ENCODE measurements at regions not wholly inside any gene's neighbourhood (a gene's known extent, or its start where the extent isn't known, plus 50 kb on each side); places are given as distances from the start of the nearest gene placed in this dataset.
"Not testable (repeated sequence)": the region's sequence is repeated elsewhere in the genome, so short reads cannot be mapped to it uniquely, and the experiment has no call there.

DNA sequence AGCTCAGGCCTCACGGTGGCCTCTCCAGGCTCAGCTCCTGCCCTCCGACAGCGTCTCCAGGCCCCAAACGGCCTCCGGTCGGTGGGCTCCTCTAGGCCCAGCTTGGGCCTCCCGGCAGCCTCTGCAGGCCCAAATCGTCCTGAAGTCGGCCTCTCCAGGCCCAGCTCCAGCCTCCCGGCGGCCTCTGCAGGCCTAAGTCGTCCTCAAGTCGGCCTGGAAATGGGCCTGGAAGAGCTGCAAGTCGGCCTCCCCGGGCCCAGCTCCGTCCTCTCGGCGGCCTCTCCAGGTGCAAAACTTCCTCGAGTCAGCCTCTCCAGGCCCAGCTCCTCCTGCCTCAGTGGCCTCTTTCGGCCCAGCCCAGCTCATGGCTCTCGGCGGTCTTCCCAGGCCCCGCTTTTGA lies 156.2 kb upstream of the CDK13 start:
- not testable (repeated sequence) for H3K4me1 ChIP-seq (ENCODE audit: control insufficient read depth, insufficient read depth, low read length); H3K9ac ChIP-seq (ENCODE audit: low read depth, low read length); H3K36me3 ChIP-seq (ENCODE audit: insufficient read depth, low read length); H3K27me3 ChIP-seq (ENCODE audit: control insufficient read depth, insufficient read depth, low read length); H3K4me2 ChIP-seq (ENCODE audit: low read length); H3K9me3 ChIP-seq (replicated peaks; ENCODE audit: low read length); H3K4me3 ChIP-seq (ENCODE audit: low read length)

DNA sequence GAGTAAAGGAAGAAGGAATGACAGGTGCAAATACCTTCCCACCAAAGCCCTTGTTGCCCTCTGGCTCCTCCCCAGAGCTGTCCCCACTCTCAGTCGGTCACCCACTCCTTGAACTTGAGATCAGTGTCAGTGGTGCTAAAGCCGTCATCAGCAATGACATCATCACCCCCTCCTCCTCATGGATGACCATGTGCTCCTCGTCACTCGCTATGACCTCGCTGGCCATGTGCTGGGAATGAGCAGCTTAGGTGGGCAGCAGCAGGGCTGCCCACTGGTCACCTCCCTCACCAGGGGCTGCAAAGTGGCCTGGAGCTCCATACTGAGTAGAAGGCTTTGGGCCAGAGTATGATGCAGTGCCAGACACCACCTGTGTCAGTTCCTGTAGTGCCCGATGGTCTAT lies 153.1 kb upstream of the CDK13 start:
- H3K4me1 ChIP-seq (ENCODE audit: control insufficient read depth, insufficient read depth, low read length); H3K36me3 ChIP-seq (ENCODE audit: insufficient read depth, low read length); H3K4me2 ChIP-seq (ENCODE audit: low read length); H3K27me3 ChIP-seq (ENCODE audit: control insufficient read depth, insufficient read depth, low read length); H3K4me3 ChIP-seq (ENCODE audit: low read length); H3K9me3 ChIP-seq (replicated peaks; ENCODE audit: low read length); H3K9ac ChIP-seq (ENCODE audit: low read depth, low read length): not testable (repeated sequence)

DNA sequence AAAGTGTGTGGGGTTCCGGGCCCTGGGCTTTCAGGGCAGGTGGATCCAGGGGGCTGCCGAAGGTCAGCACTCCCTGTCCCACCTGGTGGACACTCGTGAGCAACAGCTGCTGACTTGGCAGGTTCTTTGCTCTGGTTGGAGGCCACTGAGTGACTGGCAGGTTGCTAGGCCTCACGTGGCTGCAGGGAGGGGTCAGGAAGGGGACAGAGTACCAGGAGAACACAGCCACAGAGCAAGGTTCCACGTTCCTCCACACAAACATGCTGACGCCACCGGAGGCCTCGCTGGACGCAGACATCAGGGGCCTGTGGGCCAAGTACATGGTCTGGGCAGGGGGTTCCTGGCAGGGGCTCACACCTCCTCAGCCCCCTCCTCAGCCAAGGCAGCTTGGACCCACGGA lies 152.0 kb upstream of the CDK13 start:
- H3K4me2 ChIP-seq (ENCODE audit: low read length); H3K27me3 ChIP-seq (ENCODE audit: control insufficient read depth, insufficient read depth, low read length); H3K9me3 ChIP-seq (replicated peaks; ENCODE audit: low read length); H3K36me3 ChIP-seq (ENCODE audit: insufficient read depth, low read length); H3K9ac ChIP-seq (ENCODE audit: low read depth, low read length); H3K4me1 ChIP-seq (ENCODE audit: control insufficient read depth, insufficient read depth, low read length); H3K4me3 ChIP-seq (ENCODE audit: low read length): not testable (repeated sequence)

DNA sequence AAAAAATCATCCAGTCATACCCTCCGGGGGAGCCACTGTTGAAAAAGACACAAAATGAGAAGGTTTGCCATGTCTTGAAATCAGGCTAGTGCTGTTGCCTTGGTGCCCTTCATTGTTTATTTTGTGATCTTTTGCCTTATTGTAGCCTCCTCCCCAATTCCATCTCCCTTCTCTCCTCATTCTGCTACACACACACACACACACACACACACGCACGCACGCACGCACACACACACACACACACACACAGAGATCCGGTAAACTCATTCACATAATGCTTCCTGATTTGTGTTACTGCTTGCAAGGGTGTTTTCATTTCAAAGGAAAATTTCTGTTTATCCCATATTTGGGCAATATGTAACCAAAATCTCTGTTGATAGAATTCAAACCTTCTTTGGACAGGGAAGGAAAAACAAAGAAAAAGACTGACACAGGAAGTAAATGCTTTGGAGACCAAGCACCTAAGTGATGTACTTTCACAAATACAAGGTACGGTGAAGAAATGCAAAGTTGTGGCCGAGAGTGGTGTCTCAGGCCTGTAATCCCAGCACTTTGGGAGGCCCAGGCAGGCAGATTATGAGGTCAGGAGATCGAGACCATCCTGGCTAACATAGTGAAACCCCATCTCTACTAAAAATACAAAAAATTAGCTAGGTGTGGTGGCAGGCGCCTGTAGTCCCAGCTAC lies 141.1 kb upstream of the CDK13 start:
- peaks cover 12% of the 10 kb centered on the region for H3K27me3 ChIP-seq (ENCODE audit: control insufficient read depth, insufficient read depth, low read length)
- peaks cover 2% of the 10 kb centered on the region for H3K4me1 ChIP-seq (ENCODE audit: control insufficient read depth, insufficient read depth, low read length)
- no peaks in the 10 kb centered on the region for H3K36me3 ChIP-seq (ENCODE audit: insufficient read depth, low read length)
- H3K9ac ChIP-seq (ENCODE audit: low read depth, low read length) = no peak overlapping the region
- H3K4me2 ChIP-seq (ENCODE audit: low read length) = no peak overlapping the region
- no peak overlapping the region for H3K4me3 ChIP-seq (ENCODE audit: low read length)
- no peaks in the 10 kb centered on the region for H3K9me3 ChIP-seq (replicated peaks; ENCODE audit: low read length)

DNA sequence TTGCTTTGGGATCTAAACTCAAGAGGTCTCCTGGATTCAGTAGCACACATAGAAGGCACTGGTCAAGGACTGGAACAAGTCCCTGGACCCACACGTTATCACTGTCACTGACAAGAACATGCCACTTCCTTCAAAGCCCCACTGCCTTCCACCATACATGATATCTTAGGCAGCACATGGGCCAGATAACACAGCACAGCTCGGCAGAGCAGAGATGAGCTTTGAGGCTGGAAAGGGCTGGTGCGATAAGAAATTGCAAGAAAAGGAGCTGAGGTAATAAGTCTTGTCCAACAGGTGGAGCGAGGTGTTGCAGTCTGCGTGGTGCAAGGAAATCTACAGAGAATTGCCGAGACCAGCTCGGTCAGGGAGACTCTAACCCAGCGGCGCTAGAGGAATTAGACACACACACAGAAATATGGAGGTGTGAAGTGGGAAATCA lies 139.8 kb upstream of the CDK13 start:
- H3K4me3 ChIP-seq (ENCODE audit: low read length) = no peak overlapping the region
- H3K9me3 ChIP-seq (replicated peaks; ENCODE audit: low read length) = no peaks in the 10 kb centered on the region
- H3K4me2 ChIP-seq (ENCODE audit: low read length) = no peak overlapping the region
- H3K9ac ChIP-seq (ENCODE audit: low read depth, low read length) = no peak overlapping the region
- peaks cover 2% of the 10 kb centered on the region for H3K4me1 ChIP-seq (ENCODE audit: control insufficient read depth, insufficient read depth, low read length)
- H3K36me3 ChIP-seq (ENCODE audit: insufficient read depth, low read length) = no peaks in the 10 kb centered on the region
- peaks cover 25% of the 10 kb centered on the region for H3K27me3 ChIP-seq (ENCODE audit: control insufficient read depth, insufficient read depth, low read length)

DNA sequence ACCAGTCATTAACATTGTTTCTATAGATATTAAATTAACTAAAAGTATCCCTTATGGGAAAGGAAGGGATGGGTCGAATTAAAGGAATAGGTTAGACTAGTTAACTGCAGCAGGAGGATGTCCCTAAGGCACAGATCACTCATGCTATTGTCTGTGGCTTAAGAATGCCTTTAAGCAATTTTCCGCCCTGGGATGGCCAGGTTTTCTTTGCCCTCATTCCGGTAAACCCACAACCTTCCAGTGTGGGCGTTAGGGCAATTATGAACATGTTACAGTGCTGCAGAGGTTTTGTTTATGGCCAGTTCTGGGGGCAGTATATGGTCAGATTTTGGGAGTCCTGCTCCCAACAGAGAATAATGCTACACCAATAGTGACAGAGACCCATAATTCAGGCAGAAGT lies 139.3 kb upstream of the CDK13 start:
- Histone ChIP-seq H3K9me3 (replicated peaks; ENCODE audit: low read length) (no peaks in the 10 kb centered on the region), H3K27me3 (ENCODE audit: control insufficient read depth, insufficient read depth, low read length) (peaks cover 30% of the 10 kb centered on the region), H3K9ac (ENCODE audit: low read depth, low read length) (no peak overlapping the region), H3K4me1 (ENCODE audit: control insufficient read depth, insufficient read depth, low read length) (peaks cover 2% of the 10 kb centered on the region), H3K4me2 (ENCODE audit: low read length) (no peak overlapping the region), H3K4me3 (ENCODE audit: low read length) (no peak overlapping the region), H3K36me3 (ENCODE audit: insufficient read depth, low read length) (no peaks in the 10 kb centered on the region)

DNA sequence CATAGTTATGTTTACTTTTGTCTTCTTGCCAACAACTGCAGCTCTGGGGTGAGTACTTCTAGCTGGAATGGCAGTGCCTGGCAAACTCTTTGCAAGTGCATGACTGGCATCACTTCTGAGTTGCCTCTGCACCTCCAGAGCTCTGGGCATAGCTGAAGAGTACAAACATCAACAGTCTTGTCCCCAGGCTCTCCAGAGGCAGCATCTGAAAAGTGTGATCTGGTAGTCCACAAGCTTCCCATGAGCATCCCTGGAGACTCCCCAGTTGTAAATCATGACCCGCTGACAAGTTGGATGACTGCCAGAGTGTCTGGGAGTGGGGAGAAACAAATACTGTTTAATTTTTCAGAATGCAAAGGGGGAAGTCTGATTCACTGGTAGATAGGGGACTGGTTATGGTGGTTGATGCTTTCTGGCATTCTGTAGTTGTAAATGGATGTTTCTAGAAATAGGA lies 138.9 kb upstream of the CDK13 start:
- peaks cover 35% of the 10 kb centered on the region for H3K27me3 ChIP-seq (ENCODE audit: control insufficient read depth, insufficient read depth, low read length)
- H3K36me3 ChIP-seq (ENCODE audit: insufficient read depth, low read length) = no peaks in the 10 kb centered on the region
- no peak overlapping the region for H3K9ac ChIP-seq (ENCODE audit: low read depth, low read length)
- no peak overlapping the region for H3K4me3 ChIP-seq (ENCODE audit: low read length)
- H3K4me2 ChIP-seq (ENCODE audit: low read length) = no peak overlapping the region
- H3K4me1 ChIP-seq (ENCODE audit: control insufficient read depth, insufficient read depth, low read length) = peaks cover 2% of the 10 kb centered on the region
- no peaks in the 10 kb centered on the region for H3K9me3 ChIP-seq (replicated peaks; ENCODE audit: low read length)

DNA sequence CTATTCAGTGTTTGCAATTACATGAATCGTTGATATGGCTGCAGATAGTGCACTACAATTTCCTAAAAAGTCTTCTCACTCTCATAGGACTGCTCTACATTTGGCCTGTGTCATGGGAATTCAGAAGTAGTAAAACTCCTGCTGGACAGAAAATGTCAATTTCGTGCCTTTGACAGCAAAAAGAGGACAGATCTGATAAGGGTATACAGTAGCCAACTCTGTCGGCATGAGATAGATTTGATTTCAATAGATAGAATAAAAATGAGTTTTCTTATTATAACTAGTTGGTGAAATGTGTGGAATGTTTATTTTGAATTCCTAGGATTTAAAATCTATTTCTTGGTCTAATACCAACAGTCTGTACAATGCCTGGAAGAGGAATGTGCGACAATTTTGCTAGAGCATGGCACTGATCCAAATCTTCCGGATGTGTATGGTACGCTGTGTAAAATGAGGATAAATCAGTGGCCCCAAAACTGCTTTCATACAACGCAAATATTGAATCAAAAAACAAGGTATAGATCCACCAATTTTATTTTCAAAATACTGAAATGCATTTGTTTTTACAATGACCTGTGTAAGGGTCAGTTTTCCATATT lies 133.5 kb upstream of the CDK13 start:
- Histone ChIP-seq H3K9ac (ENCODE audit: low read depth, low read length) (no peak overlapping the region), H3K27me3 (ENCODE audit: control insufficient read depth, insufficient read depth, low read length) (peaks cover 78% of the 10 kb centered on the region), H3K36me3 (ENCODE audit: insufficient read depth, low read length) (no peaks in the 10 kb centered on the region), H3K9me3 (replicated peaks; ENCODE audit: low read length) (no peaks in the 10 kb centered on the region), H3K4me2 (ENCODE audit: low read length) (no peak overlapping the region), H3K4me3 (ENCODE audit: low read length) (no peak overlapping the region), H3K4me1 (ENCODE audit: control insufficient read depth, insufficient read depth, low read length) (no peaks in the 10 kb centered on the region)

DNA sequence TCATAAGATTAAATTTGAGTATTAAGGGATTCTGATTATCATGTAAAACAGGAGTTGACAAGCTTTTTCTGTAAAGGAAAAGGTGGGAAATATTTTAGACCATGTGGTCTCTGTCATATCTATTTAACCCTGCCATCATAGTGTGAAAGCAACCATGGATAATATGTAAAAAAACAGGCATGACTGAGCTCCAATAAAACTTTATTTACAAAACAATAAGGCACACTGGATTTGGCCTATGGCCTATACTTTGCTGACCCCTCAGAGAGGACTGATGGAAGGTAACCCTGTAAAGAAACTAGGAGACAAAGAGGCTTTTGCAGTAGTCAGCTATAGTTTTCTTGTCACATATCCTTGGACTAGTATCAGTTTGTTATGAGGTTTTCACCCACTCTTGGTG lies 130.5 kb upstream of the CDK13 start:
- no peaks in the 10 kb centered on the region for H3K9me3 ChIP-seq (replicated peaks; ENCODE audit: low read length)
- H3K9ac ChIP-seq (ENCODE audit: low read depth, low read length) = no peak overlapping the region
- H3K36me3 ChIP-seq (ENCODE audit: insufficient read depth, low read length) = no peaks in the 10 kb centered on the region
- peaks cover 73% of the 10 kb centered on the region for H3K27me3 ChIP-seq (ENCODE audit: control insufficient read depth, insufficient read depth, low read length)
- no peak overlapping the region for H3K4me2 ChIP-seq (ENCODE audit: low read length)
- no peak overlapping the region for H3K4me3 ChIP-seq (ENCODE audit: low read length)
- H3K4me1 ChIP-seq (ENCODE audit: control insufficient read depth, insufficient read depth, low read length) = no peaks in the 10 kb centered on the region

DNA sequence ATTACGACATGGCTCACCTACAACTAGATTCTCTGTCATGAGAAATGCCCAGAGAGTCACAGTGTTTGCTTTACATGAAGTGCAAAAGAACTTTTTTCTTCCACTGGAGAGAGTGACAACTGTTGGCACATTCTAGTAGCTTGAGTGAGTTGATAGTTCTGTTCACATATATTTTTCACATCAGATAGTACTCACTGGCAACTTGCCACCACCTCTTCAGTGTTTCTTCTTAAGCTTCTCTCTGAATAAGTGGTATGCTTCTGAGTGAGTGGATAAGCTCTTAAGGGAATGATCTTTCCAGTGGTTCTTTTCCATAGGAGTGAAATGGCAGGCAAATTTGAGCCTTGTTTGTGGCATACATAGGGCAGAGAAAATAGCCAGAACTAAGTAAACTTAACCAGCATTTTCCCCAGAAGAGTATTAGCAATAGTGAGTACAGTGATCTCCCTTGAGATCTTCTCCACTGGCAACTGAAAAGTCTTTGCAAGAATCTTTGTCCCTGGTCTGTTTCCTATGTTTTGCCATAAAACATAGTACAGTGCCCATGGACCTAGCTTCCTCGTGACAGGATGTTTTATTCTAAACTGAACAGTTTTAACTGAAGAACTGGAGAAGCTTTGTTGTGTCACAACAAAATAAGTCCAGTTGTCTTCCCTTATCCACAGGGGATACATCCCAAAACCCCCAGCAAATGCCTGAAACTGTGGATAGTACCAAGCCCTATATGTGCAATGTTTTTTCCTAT lies 125.4 kb upstream of the CDK13 start:
- H3K36me3 ChIP-seq (ENCODE audit: insufficient read depth, low read length) = no peaks in the 10 kb centered on the region
- peaks cover 40% of the 10 kb centered on the region for H3K27me3 ChIP-seq (ENCODE audit: control insufficient read depth, insufficient read depth, low read length)
- H3K9ac ChIP-seq (ENCODE audit: low read depth, low read length) = no peak overlapping the region
- no peak overlapping the region for H3K4me2 ChIP-seq (ENCODE audit: low read length)
- H3K9me3 ChIP-seq (replicated peaks; ENCODE audit: low read length) = no peaks in the 10 kb centered on the region
- no peaks in the 10 kb centered on the region for H3K4me1 ChIP-seq (ENCODE audit: control insufficient read depth, insufficient read depth, low read length)
- no peak overlapping the region for H3K4me3 ChIP-seq (ENCODE audit: low read length)

DNA sequence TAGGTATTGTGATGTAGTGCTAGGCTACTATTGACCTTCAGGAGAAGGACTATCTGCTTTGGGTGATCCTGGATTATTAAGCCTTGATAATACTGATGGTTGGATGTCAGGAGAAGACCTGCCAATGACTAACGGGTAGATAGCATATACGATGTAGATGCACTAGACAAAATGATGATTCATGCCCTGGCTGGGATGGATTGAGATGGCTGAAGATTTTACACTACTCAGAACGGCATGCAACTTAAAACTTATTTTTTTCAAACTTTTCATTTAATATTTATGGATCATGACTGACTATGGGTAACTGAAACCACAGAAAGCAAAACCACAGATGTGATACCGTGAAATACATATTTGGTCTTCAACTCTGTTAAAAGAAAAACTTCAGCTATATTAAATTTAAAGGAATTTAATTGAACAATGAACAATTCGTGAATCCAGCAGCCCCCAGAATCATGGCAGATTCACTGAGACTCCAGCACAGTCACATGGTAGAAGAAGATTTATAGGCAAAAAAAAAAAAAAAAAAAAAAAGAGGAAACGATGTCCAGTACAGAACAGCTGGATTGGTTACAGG lies 124.6 kb upstream of the CDK13 start:
- Histone ChIP-seq H3K4me3 (ENCODE audit: low read length) (no peak overlapping the region), H3K9ac (ENCODE audit: low read depth, low read length) (no peak overlapping the region), H3K9me3 (replicated peaks; ENCODE audit: low read length) (no peaks in the 10 kb centered on the region), H3K27me3 (ENCODE audit: control insufficient read depth, insufficient read depth, low read length) (peaks cover 35% of the 10 kb centered on the region), H3K4me2 (ENCODE audit: low read length) (no peak overlapping the region), H3K4me1 (ENCODE audit: control insufficient read depth, insufficient read depth, low read length) (no peaks in the 10 kb centered on the region), H3K36me3 (ENCODE audit: insufficient read depth, low read length) (no peaks in the 10 kb centered on the region)

Measured in skeletal muscle satellite cell (primary cell).